ENCODE measurements at regions not wholly inside any gene's neighbourhood (a gene's known extent, or its start where the extent isn't known, plus 50 kb on each side); places are given as distances from the start of the nearest gene placed in this dataset.

- no peak for DNase-seq
These were observed 246.8 kb upstream of the KIRREL3 start for GRCh38 chr11:127247261-127247851.

- DNase-seq: no peak
These were observed 242.1 kb upstream of the KIRREL3 start for GRCh38 chr11:127242676-127243075.

- DNase-seq: no peak
These were observed 237.8 kb upstream of the KIRREL3 start for GRCh38 chr11:127238321-127238720.

- no peak for DNase-seq
These were observed 236.2 kb upstream of the KIRREL3 start for GRCh38 chr11:127236776-127237175.

- no peak for DNase-seq
These were observed 233.4 kb upstream of the KIRREL3 start for GRCh38 chr11:127233998-127234397.

- no peak for DNase-seq
These were observed 229.8 kb upstream of the KIRREL3 start for GRCh38 chr11:127230392-127230791.

- DNase-seq: no peak
These were observed 226.4 kb upstream of the KIRREL3 start for GRCh38 chr11:127226949-127227348.

- DNase-seq: no peak
These were observed 225.8 kb upstream of the KIRREL3 start for GRCh38 chr11:127226380-127226779.

- no peak for DNase-seq
These were observed 225.0 kb upstream of the KIRREL3 start for GRCh38 chr11:127225619-127226018.

GRCh38 chr11:127224276-127224675 lies 223.7 kb upstream of the KIRREL3 start:
- DNase-seq: no peak

- DNase-seq: no peak
These were observed 223.1 kb upstream of the KIRREL3 start for GRCh38 chr11:127223633-127224032.

GRCh38 chr11:127223026-127223425 lies 222.5 kb upstream of the KIRREL3 start:
- DNase-seq: no peak

GRCh38 chr11:127219704-127220103 lies 219.1 kb upstream of the KIRREL3 start:
- DNase-seq: no peak

- no peak for DNase-seq
These were observed 217.7 kb upstream of the KIRREL3 start for GRCh38 chr11:127218275-127218608.

- no peak for DNase-seq
These were observed 217.1 kb upstream of the KIRREL3 start for GRCh38 chr11:127217452-127218274.

GRCh38 chr11:127205688-127206217 lies 205.2 kb upstream of the KIRREL3 start:
- DNase-seq: no peak

GRCh38 chr11:127203490-127203889 lies 202.9 kb upstream of the KIRREL3 start:
- DNase-seq: no peak

- DNase-seq: no peak
These were observed 201.5 kb upstream of the KIRREL3 start for GRCh38 chr11:127202105-127202504.

- no peak for DNase-seq
These were observed 198.8 kb upstream of the KIRREL3 start for GRCh38 chr11:127199306-127199801.

GRCh38 chr11:127195501-127196120 lies 195.0 kb upstream of the KIRREL3 start:
- no peak for DNase-seq

GRCh38 chr11:127194521-127194920 lies 194.0 kb upstream of the KIRREL3 start:
- DNase-seq: no peak

- DNase-seq: no peak
These were observed 193.4 kb upstream of the KIRREL3 start for GRCh38 chr11:127193950-127194349.

- DNase-seq: no peak
These were observed 191.1 kb upstream of the KIRREL3 start for GRCh38 chr11:127191689-127192088.

GRCh38 chr11:127191261-127191660 lies 190.7 kb upstream of the KIRREL3 start:
- DNase-seq: no peak
